Progenitor cell of endocrine pancreas (in vitro differentiated cells): ENCODE measurements at regions not wholly inside any gene's neighbourhood (a gene's known extent, or its start where the extent isn't known, plus 50 kb on each side); places are given as distances from the start of the nearest gene placed in this dataset.

Experiments used
- DNase-seq: peaks from one replicate; pipeline ENCODE4 v3.0.0; 2021; ENCODE audit warnings: low spot score; ENCODE audit not compliant: unreplicated experiment
- H3K27ac Mint-ChIP-seq: 2 replicates; pipeline ENCODE4 v1.8.0; 2021; ENCODE audit warnings: mild to moderate bottlenecking, moderate library complexity, mixed read lengths
- H3K27me3 Mint-ChIP-seq: 2 replicates; pipeline ENCODE4 v1.8.0; 2021; ENCODE audit warnings: mixed read lengths
- H3K36me3 Mint-ChIP-seq: 2 replicates; pipeline ENCODE4 v1.8.0; 2022; ENCODE audit warnings: mixed read lengths; ENCODE audit not compliant: insufficient read depth
- H3K4me1 Mint-ChIP-seq: 2 replicates; pipeline ENCODE4 v1.8.0; 2021; ENCODE audit warnings: low read depth, mixed read lengths
- H3K4me3 Mint-ChIP-seq: 2 replicates; pipeline ENCODE4 v1.8.0; 2021; ENCODE audit warnings: low read depth, mild to moderate bottlenecking, moderate library complexity, mixed read lengths
- H3K9me3 Mint-ChIP-seq: 2 replicates; pipeline ENCODE4 v1.8.0; 2021; ENCODE audit warnings: low read depth, mixed read lengths
- CTCF ChIP-seq: fragments of 200-600 bp; sonication (generic); IDR thresholded peaks from one replicate; pipeline ENCODE4 v1.5.0; 2021; ENCODE audit warnings: antibody characterized with exemption, mild to moderate bottlenecking; ENCODE audit not compliant: unreplicated experiment

DNA sequence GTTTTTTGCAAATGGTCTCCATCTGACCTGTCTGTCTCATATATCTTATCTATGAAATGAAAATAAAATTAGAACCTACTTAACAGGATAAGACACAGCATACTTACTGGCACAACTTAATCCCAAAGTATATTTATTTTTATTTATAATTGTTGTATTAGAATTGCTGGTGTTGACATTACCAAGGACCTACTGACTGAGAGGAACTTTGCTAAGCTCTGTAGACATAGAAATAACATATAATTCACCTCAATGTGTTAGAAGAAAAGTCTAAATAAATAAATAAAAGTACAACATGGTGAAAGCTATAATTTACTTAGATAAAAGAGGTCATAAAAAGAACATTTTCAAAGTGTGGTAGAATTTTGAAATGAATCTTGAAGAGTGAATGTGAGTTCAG lies 1650.5 kb upstream of the NUDT12 start:
- Mint-ChIP-seq H3K36me3 (no peaks in the 10 kb centered on the region), H3K27me3 (no peaks in the 10 kb centered on the region), H3K27ac (no peak overlapping the region), H3K9me3 (peaks cover 4% of the 10 kb centered on the region), H3K4me1 (peaks cover 11% of the 10 kb centered on the region), H3K4me3 (no peak overlapping the region)
- DNase-seq = no peak
- no peak for TF ChIP-seq CTCF

- no peak for TF ChIP-seq CTCF
- Mint-ChIP-seq H3K9me3 (peaks cover 4% of the 10 kb centered on the region), H3K4me3 (no peak overlapping the region), H3K36me3 (no peaks in the 10 kb centered on the region), H3K4me1 (no peaks in the 10 kb centered on the region), H3K27me3 (no peaks in the 10 kb centered on the region), H3K27ac (no peak overlapping the region)
- DNase-seq = no peak
Measured at GRCh38 chr5:105207066-105207465, 1644.5 kb upstream of the NUDT12 start.

DNA sequence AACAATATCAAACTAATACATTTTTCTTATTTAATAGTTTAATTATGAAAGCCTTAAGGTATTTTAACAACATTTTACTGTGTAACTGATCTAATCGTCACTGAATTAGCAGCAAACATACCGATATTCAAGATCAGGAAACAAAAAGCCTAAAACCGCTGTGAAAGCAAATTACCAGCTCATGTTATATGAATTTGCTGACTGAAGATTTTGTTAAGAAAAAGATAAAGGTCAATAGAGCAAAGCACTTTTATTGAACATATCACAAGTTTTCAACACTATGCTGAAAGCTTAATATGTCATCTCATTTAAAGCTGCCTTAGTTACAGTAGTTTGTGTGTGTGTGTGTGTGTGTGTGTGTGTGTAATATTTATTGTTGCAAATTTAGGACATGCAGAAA lies 1634.9 kb upstream of the NUDT12 start:
- H3K9me3 Mint-ChIP-seq = peaks cover 20% of the 10 kb centered on the region
- H3K4me3 Mint-ChIP-seq = no peak overlapping the region
- H3K27ac Mint-ChIP-seq = no peak overlapping the region
- DNase-seq = no peak
- no peak for TF ChIP-seq CTCF
- H3K27me3 Mint-ChIP-seq = no peaks in the 10 kb centered on the region
- no peaks in the 10 kb centered on the region for H3K36me3 Mint-ChIP-seq
- H3K4me1 Mint-ChIP-seq = no peaks in the 10 kb centered on the region

- Mint-ChIP-seq H3K36me3 (no peaks in the 10 kb centered on the region), H3K4me1 (no peaks in the 10 kb centered on the region), H3K4me3 (no peak overlapping the region), H3K9me3 (peaks cover 11% of the 10 kb centered on the region), H3K27me3 (no peaks in the 10 kb centered on the region), H3K27ac (no peak overlapping the region)
- DNase-seq = no peak
- TF ChIP-seq CTCF = no peak
Measured at GRCh38 chr5:105195765-105196164, 1633.2 kb upstream of the NUDT12 start.

DNA sequence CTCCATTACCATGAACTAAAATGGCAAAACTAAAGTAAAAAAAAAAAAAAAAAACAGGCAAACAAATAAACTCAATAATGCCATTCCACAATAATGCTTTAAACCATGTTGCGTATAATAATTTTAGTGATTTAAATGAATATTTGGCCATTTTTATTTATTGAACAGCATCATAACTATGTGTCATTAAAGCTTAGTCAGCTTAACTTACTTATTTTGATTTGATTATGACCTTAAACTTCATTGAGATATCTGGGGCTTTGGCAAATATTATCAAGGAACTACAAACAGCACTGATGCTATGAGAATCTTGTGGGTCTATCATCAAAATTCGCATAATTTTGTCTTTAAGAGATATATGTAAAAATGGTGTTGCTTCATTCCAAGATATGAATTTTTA lies 1610.3 kb upstream of the NUDT12 start:
- Mint-ChIP-seq H3K4me3 (no peak overlapping the region), H3K4me1 (no peaks in the 10 kb centered on the region), H3K9me3 (peaks cover 2% of the 10 kb centered on the region), H3K36me3 (no peaks in the 10 kb centered on the region), H3K27me3 (no peaks in the 10 kb centered on the region), H3K27ac (no peak overlapping the region)
- no peak for DNase-seq
- TF ChIP-seq CTCF = no peak
